DMS114 treated with DMSO at 0.1 percent for 48 hours (cell line): ENCODE measurements at regions not wholly inside any gene's neighbourhood (a gene's known extent, or its start where the extent isn't known, plus 50 kb on each side); places are given as distances from the start of the nearest gene placed in this dataset.

Source experiments
- DNase-seq: peaks from one replicate; lab custom pipeline; 2025; ENCODE audit not compliant: unreplicated experiment; lab: John Stamatoyannopoulos, UW

GRCh38 chr10:105681051-105681450, 1040.0 kb downstream of the SORCS3 start:
- no peak for DNase-seq

GRCh38 chr10:105679781-105680180, 1038.7 kb downstream of the SORCS3 start:
- no peak for DNase-seq

- no peak for DNase-seq
These were observed 1034.2 kb downstream of the SORCS3 start for GRCh38 chr10:105675333-105675732.

GRCh38 chr10:105674448-105674847, 1033.4 kb downstream of the SORCS3 start:
- DNase-seq, result no peak

- DNase-seq, result no peak
These were observed 1017.6 kb downstream of the SORCS3 start for GRCh38 chr10:105658696-105659095.

GRCh38 chr10:105656856-105657255, 1015.8 kb downstream of the SORCS3 start:
- no peak for DNase-seq

GRCh38 chr10:105650306-105650705, 1009.2 kb downstream of the SORCS3 start:
- DNase-seq, result no peak

GRCh38 chr10:105647354-105647753, 1006.3 kb downstream of the SORCS3 start:
- no peak for DNase-seq

GRCh38 chr10:105644978-105645377, 1003.9 kb downstream of the SORCS3 start:
- DNase-seq, result no peak

GRCh38 chr10:105644559-105644958, 1003.5 kb downstream of the SORCS3 start:
- no peak for DNase-seq

- DNase-seq, result no peak
These were observed 1003.0 kb downstream of the SORCS3 start for GRCh38 chr10:105644091-105644490.

GRCh38 chr10:105643660-105644059, 1002.6 kb downstream of the SORCS3 start:
- no peak for DNase-seq

GRCh38 chr10:105634281-105634680, 993.2 kb downstream of the SORCS3 start:
- no peak for DNase-seq

GRCh38 chr10:105615715-105616365, 974.8 kb downstream of the SORCS3 start:
- DNase-seq, result no peak

GRCh38 chr10:105611244-105611798, 970.2 kb downstream of the SORCS3 start:
- DNase-seq, result no peak

GRCh38 chr10:105609451-105609850, 968.4 kb downstream of the SORCS3 start:
- DNase-seq, result no peak

GRCh38 chr10:105605918-105606317, 964.8 kb downstream of the SORCS3 start:
- no peak for DNase-seq

- DNase-seq, result no peak
These were observed 964.0 kb downstream of the SORCS3 start for GRCh38 chr10:105605104-105605503.

- DNase-seq, result no peak
These were observed 957.1 kb downstream of the SORCS3 start for GRCh38 chr10:105598207-105598606.

- no peak for DNase-seq
These were observed 956.2 kb downstream of the SORCS3 start for GRCh38 chr10:105597312-105597711.

GRCh38 chr10:105596749-105597148, 955.7 kb downstream of the SORCS3 start:
- DNase-seq, result no peak

- no peak for DNase-seq
These were observed 953.2 kb downstream of the SORCS3 start for GRCh38 chr10:105594296-105594695.

GRCh38 chr10:105592468-105592867, 951.4 kb downstream of the SORCS3 start:
- no peak for DNase-seq
